H9 (cell line): ENCODE measurements at regions not wholly inside any gene's neighbourhood (a gene's known extent, or its start where the extent isn't known, plus 50 kb on each side); places are given as distances from the start of the nearest gene placed in this dataset.

Experiments used
- DNase-seq: peaks from one replicate; pipeline ENCODE4 v3.0.0-alpha.2; 2017
- H2AFZ ChIP-seq: one replicate; pipeline ENCODE4 v1.6.1; 2013; ENCODE audit warnings: mild to moderate bottlenecking, low read length, control low read depth, moderate library complexity
- H2AK5ac ChIP-seq: 2 replicates; pipeline ENCODE4 v1.6.1; 2013; ENCODE audit warnings: low read length, control low read depth, mixed read lengths; ENCODE audit not compliant: insufficient read length
- H2BK120ac ChIP-seq: one replicate; pipeline ENCODE4 v1.6.1; 2013; ENCODE audit warnings: low read depth, mild to moderate bottlenecking, low read length, control low read depth, inconsistent platforms; ENCODE audit not compliant: poor library complexity, severe bottlenecking
- H2BK12ac ChIP-seq: 2 replicates; pipeline ENCODE4 v1.6.1; 2013; ENCODE audit warnings: low read length, control low read depth, mixed read lengths, low read depth; ENCODE audit not compliant: insufficient read length
- H2BK15ac ChIP-seq: 2 replicates; pipeline ENCODE4 v1.6.1; 2013; ENCODE audit warnings: low read depth, low read length, control low read depth
- H2BK20ac ChIP-seq: one replicate; pipeline ENCODE4 v1.6.1; 2013; ENCODE audit warnings: low read depth, mild to moderate bottlenecking, low read length, control low read depth, inconsistent platforms; ENCODE audit not compliant: poor library complexity, severe bottlenecking
- H2BK5ac ChIP-seq: 2 replicates; pipeline ENCODE4 v1.6.1; 2013; ENCODE audit warnings: low read length, control low read depth, mixed read lengths; ENCODE audit not compliant: insufficient read length
- H3K14ac ChIP-seq: 2 replicates; pipeline ENCODE4 v1.6.1; 2013; ENCODE audit warnings: low read length, control low read depth; ENCODE audit not compliant: insufficient read depth
- H3K18ac ChIP-seq: 2 replicates; pipeline ENCODE4 v1.6.1; 2013; ENCODE audit warnings: low read depth, mild to moderate bottlenecking, mixed read lengths, low read length, control low read depth; ENCODE audit not compliant: insufficient read length
- H3K23ac ChIP-seq: 2 replicates; pipeline ENCODE4 v1.6.1; 2013; ENCODE audit warnings: low read length, control low read depth, mixed read lengths, low read depth; ENCODE audit not compliant: insufficient read length
- H3K23me2 ChIP-seq: 2 replicates; pipeline ENCODE4 v1.6.1; 2013; ENCODE audit warnings: low read depth, mild to moderate bottlenecking, mixed read lengths, low read length, control low read depth; ENCODE audit not compliant: insufficient read length, poor library complexity, severe bottlenecking
- H3K27ac ChIP-seq: 2 replicates; pipeline ENCODE4 v1.5.1; 2013; ENCODE audit warnings: low read length, control low read depth, mixed read lengths, low read depth; ENCODE audit not compliant: insufficient read length
- H3K27me3 ChIP-seq: 2 replicates; pipeline ENCODE4 v1.6.1; 2013; ENCODE audit warnings: low read length, control low read depth, inconsistent platforms; ENCODE audit not compliant: insufficient read depth
- H3K4ac ChIP-seq: 2 replicates; pipeline ENCODE4 v1.6.1; 2013; ENCODE audit warnings: low read depth, mild to moderate bottlenecking, control low read depth, inconsistent platforms, low read length, moderate library complexity
- H3K4me1 ChIP-seq: 2 replicates; pipeline ENCODE4 v1.6.1; 2013; ENCODE audit warnings: low read length, control low read depth, inconsistent platforms; ENCODE audit not compliant: insufficient read depth
- H3K4me2 ChIP-seq: 2 replicates; pipeline ENCODE4 v1.6.1; 2013; ENCODE audit warnings: low read length, control low read depth, mixed read lengths; ENCODE audit not compliant: insufficient read length, insufficient read depth
- H3K56ac ChIP-seq: 2 replicates; pipeline ENCODE4 v1.6.1; 2013; ENCODE audit warnings: low read depth, mild to moderate bottlenecking, mixed read lengths, low read length, control low read depth; ENCODE audit not compliant: insufficient read length
- H3K79me1 ChIP-seq: 2 replicates; pipeline ENCODE4 v1.6.1; 2013; ENCODE audit warnings: low read depth, mild to moderate bottlenecking, moderate library complexity, low read length, control low read depth, inconsistent platforms; ENCODE audit not compliant: insufficient read depth, poor library complexity, severe bottlenecking
- H3K79me2 ChIP-seq: 2 replicates; pipeline ENCODE4 v1.6.1; 2013; ENCODE audit warnings: low read length, control low read depth, inconsistent platforms; ENCODE audit not compliant: insufficient read depth
- H3K9ac ChIP-seq: 2 replicates; pipeline ENCODE4 v1.6.1; 2013; ENCODE audit warnings: low read length, control low read depth, mixed read lengths; ENCODE audit not compliant: insufficient read length; ENCODE audit errors: extremely low read depth
- H3K9me3 ChIP-seq: one replicate; pipeline ENCODE4 v1.6.1; 2013; ENCODE audit warnings: low read depth, low read length, inconsistent platforms; ENCODE audit not compliant: control insufficient read depth
- H3T11ph ChIP-seq: one replicate; pipeline ENCODE4 v1.6.1; 2013; ENCODE audit warnings: mild to moderate bottlenecking, low read length, control low read depth, inconsistent platforms
- H4K20me1 ChIP-seq: one replicate; pipeline ENCODE4 v1.6.1; 2013; ENCODE audit not compliant: control insufficient read depth, insufficient read length, insufficient read depth
- H4K5ac ChIP-seq: 2 replicates; pipeline ENCODE4 v1.6.1; 2013; ENCODE audit warnings: low read depth, mild to moderate bottlenecking, mixed read lengths, low read length, control low read depth; ENCODE audit not compliant: insufficient read length
- H4K8ac ChIP-seq: replicated peaks from 2 replicates; pipeline ENCODE4 v1.6.1; 2013; ENCODE audit warnings: low read length, control low read depth, mixed read lengths, low read depth; ENCODE audit not compliant: insufficient read length
- H4K91ac ChIP-seq: 2 replicates; pipeline ENCODE4 v1.6.1; 2013; ENCODE audit warnings: low read depth, mild to moderate bottlenecking, moderate library complexity, mixed read lengths, low read length, control low read depth; ENCODE audit not compliant: insufficient read length
- H3K27ac Mint-ChIP-seq, 3 experiments: 2 replicates in 2 of 3; 3 replicates in 1 of 3; pipeline ENCODE4 v1.8.0; 2020 to 2021; ENCODE audit warnings: mixed read lengths in 3 of 3, mild to moderate bottlenecking in 1 of 3, moderate library complexity in 1 of 3
- H3K27me3 Mint-ChIP-seq: 2 replicates; pipeline ENCODE4 v1.8.0; 2021; ENCODE audit warnings: low read depth, mild to moderate bottlenecking, moderate library complexity, mixed read lengths
- H3K36me3 Mint-ChIP-seq, 3 experiments: 2 replicates in 2 of 3; 3 replicates in 1 of 3; pipeline ENCODE4 v1.8.0; 2020 to 2021; ENCODE audit warnings: low read depth in 3 of 3, mixed read lengths in 3 of 3; ENCODE audit not compliant: insufficient read depth in 1 of 3
- H3K4me1 Mint-ChIP-seq, 2 experiments: 2 replicates each; pipeline ENCODE4 v1.8.0; 2020; ENCODE audit warnings: mixed read lengths in 2 of 2
- H3K4me3 Mint-ChIP-seq, 2 experiments: 2 replicates in 1 of 2; 3 replicates in 1 of 2; pipeline ENCODE4 v1.8.0; 2020 to 2021; ENCODE audit warnings: mild to moderate bottlenecking in 2 of 2, mixed read lengths in 2 of 2, moderate library complexity in 1 of 2
- H3K9me3 Mint-ChIP-seq, 2 experiments: 2 replicates in 1 of 2; 3 replicates in 1 of 2; pipeline ENCODE4 v1.8.0; 2020; ENCODE audit warnings: mild to moderate bottlenecking in 2 of 2, mixed read lengths in 2 of 2, moderate library complexity in 1 of 2
- CTCF ChIP-seq: fragments of 200-600 bp; sonication (generic); conservative IDR thresholded peaks from 3 replicates; pipeline ENCODE4 v1.8.0; 2021; ENCODE audit warnings: antibody characterized with exemption, mild to moderate bottlenecking
- WGBS: extraction: QIAGEN DNeasy Blood & Tissue Kit; methylation state at CpG from one replicate; pipeline ENCODE4 v1.1.7; 2013; ENCODE audit warnings: missing lambda C conversion rate, low lambda C conversion rate, mixed read lengths; ENCODE audit not compliant: insufficient read length; ENCODE audit errors: extremely low coverage; 5-methylcytosine and 5-hydroxymethylcytosine counted together

GRCh38 chr10:129024046-129024445 is 443.0 kb upstream of the MGMT start:
- Histone ChIP-seq H4K8ac (no peak overlapping the region), H4K91ac (no peak overlapping the region), H3K9me3 (no peaks in the 10 kb centered on the region), H2AK5ac (no peak overlapping the region), H3K27me3 (no peaks in the 10 kb centered on the region), H3K23ac (no peak overlapping the region), H2BK5ac (no peak overlapping the region), H3K56ac (no peak overlapping the region), H4K5ac (no peak overlapping the region), H2BK20ac (no peak overlapping the region), H3K27ac (no peak overlapping the region), H2BK12ac (no peak overlapping the region), H3K14ac (no peak overlapping the region), H3T11ph (no peak overlapping the region), H3K4me1 (peaks cover 5% of the 10 kb centered on the region), H3K79me2 (no peaks in the 10 kb centered on the region), H3K4me2 (no peak overlapping the region), H3K18ac (no peak overlapping the region), H3K79me1 (no peaks in the 10 kb centered on the region), H4K20me1 (no peaks in the 10 kb centered on the region), H3K9ac (no peak overlapping the region), H3K4ac (no peak overlapping the region), H2BK15ac (no peak overlapping the region), H3K23me2 (no peaks in the 10 kb centered on the region), H2BK120ac (no peak overlapping the region), H2AFZ (no peak overlapping the region)
- H3K36me3 Mint-ChIP-seq, result no peaks in the 10 kb centered on the region
- no peak overlapping the region; a peak in 1 of 7 replicates for H3K27ac Mint-ChIP-seq
- no peak for TF ChIP-seq CTCF
- H3K4me1 Mint-ChIP-seq, result peaks cover 34 to 42% of the 10 kb centered on the region in 2 experiments
- WGBS, result no CpG with 5 or more reads among the region's 8 CpGs
- no peaks in the 10 kb centered on the region for H3K9me3 Mint-ChIP-seq
- no peak overlapping the region for H3K4me3 Mint-ChIP-seq
- DNase-seq, result no peak
- H3K27me3 Mint-ChIP-seq, result no peaks in the 10 kb centered on the region
